Right atrium auricular region (tissue), 2 donors: ENCODE measurements at regions not wholly inside any gene's neighbourhood (a gene's known extent, or its start where the extent isn't known, plus 50 kb on each side); places are given as distances from the start of the nearest gene placed in this dataset.
"Not testable (repeated sequence)": the region's sequence is repeated elsewhere in the genome, so short reads cannot be mapped to it uniquely, and the experiment has no call there.

Source experiments
- DNase-seq: peaks from one replicate; pipeline ENCODE4 v3.0.0-alpha.2; 2019; ENCODE audit warnings: low spot score
- H3K27ac ChIP-seq, 2 donors: fragments of 200-600 bp; sonication (generic); 1 replicate in 1 of 2; 2 replicates in 1 of 2; pipeline ENCODE4 v1.5.1; 2016 to 2019
- H3K27me3 ChIP-seq, 2 donors: fragments of 200-600 bp; sonication (generic); one replicate each; pipeline versions ENCODE4 v1.5.1 to v1.6.0; 2017 to 2019
- H3K36me3 ChIP-seq: fragments of 200-600 bp; sonication (generic); one replicate; pipeline ENCODE4 v1.5.1; 2016
- H3K4me1 ChIP-seq, 2 donors: fragments of 200-600 bp; sonication (generic); one replicate each; pipeline versions ENCODE4 v1.5.1 to v1.6.0; 2017 to 2019
- H3K4me3 ChIP-seq, 2 donors: fragments of 200-600 bp; sonication (generic); 1 replicate in 1 of 2; 2 replicates in 1 of 2; pipeline ENCODE4 v1.5.1; 2017 to 2019; ENCODE audit warnings: mild to moderate bottlenecking in 1 of 2, moderate library complexity in 1 of 2
- H3K9me3 ChIP-seq, 2 donors: fragments of 200-600 bp; sonication (generic); one replicate each; pipeline ENCODE4 v1.5.1; 2019
- TF ChIP-seq, protein P1 (sequence below), 2 donors: fragments of 200-600 bp; sonication (generic); IDR thresholded peaks; one replicate each; pipeline ENCODE4 v1.5.1; 2019; ENCODE audit warnings: antibody characterized with exemption in 2 of 2

DNA sequence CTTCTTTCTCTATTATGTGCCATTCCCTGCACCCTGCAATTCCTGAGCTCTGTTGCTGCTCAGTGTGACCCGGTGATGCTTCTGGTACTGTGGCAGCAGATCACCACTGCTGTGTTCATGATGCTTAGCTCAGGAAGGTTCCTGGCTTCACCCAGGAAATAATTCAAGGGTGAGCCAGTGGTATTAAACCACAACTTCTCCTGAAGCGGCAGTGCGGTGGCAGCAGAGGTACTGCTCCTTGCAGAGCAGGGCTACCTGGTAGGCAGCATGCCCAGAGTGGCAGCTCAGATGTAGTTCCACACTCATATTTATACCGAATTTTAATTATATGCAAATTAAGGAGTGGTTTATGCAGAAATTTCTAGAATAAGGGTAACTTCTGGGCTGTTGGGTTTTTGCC is 213.8 kb upstream of the ZNF608 start:
- no peak overlapping the region for H3K4me3 ChIP-seq

DNA sequence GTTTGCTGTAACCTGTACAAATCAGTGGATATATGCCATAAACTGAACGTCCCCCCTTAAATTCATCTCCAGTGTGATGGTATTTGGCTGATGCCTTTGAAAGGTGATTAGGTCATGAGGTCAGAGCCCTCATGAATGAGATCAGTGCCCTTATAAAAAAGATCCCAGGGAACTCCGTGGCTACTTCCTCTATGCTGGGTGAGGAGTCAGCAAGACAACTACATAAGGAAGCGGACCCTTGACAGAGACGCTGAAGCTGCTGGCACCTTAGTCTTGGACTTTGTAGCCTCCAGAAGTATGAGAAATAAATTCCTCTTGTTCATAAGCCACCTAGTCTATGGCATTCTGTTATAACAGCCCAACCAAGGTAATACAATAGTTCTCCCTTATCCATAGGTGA is 215.1 kb upstream of the ZNF608 start:
- H3K4me3 ChIP-seq: no peak overlapping the region
- H3K27me3 ChIP-seq: no peaks in the 10 kb centered on the region
- H3K9me3 ChIP-seq: no peaks in the 10 kb centered on the region
- TF ChIP-seq, protein P1, sequence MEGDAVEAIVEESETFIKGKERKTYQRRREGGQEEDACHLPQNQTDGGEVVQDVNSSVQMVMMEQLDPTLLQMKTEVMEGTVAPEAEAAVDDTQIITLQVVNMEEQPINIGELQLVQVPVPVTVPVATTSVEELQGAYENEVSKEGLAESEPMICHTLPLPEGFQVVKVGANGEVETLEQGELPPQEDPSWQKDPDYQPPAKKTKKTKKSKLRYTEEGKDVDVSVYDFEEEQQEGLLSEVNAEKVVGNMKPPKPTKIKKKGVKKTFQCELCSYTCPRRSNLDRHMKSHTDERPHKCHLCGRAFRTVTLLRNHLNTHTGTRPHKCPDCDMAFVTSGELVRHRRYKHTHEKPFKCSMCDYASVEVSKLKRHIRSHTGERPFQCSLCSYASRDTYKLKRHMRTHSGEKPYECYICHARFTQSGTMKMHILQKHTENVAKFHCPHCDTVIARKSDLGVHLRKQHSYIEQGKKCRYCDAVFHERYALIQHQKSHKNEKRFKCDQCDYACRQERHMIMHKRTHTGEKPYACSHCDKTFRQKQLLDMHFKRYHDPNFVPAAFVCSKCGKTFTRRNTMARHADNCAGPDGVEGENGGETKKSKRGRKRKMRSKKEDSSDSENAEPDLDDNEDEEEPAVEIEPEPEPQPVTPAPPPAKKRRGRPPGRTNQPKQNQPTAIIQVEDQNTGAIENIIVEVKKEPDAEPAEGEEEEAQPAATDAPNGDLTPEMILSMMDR (IDR thresholded peaks at IDR 0.05): no peak
- H3K4me1 ChIP-seq: no peaks in the 10 kb centered on the region
- no peaks in the 10 kb centered on the region for H3K36me3 ChIP-seq
- DNase-seq: no peak
- H3K27ac ChIP-seq: no peak overlapping the region

More for the DNA sequence above, 213.8 kb upstream of the ZNF608 start:
- H3K9me3 ChIP-seq: no peaks in the 10 kb centered on the region
- no peaks in the 10 kb centered on the region for H3K36me3 ChIP-seq
- TF ChIP-seq, protein P1 (IDR thresholded peaks at IDR 0.05): no peak
- no peaks in the 10 kb centered on the region for H3K27me3 ChIP-seq
- H3K27ac ChIP-seq: no peak overlapping the region
- H3K4me1 ChIP-seq: no peaks in the 10 kb centered on the region
- DNase-seq: no peak

DNA sequence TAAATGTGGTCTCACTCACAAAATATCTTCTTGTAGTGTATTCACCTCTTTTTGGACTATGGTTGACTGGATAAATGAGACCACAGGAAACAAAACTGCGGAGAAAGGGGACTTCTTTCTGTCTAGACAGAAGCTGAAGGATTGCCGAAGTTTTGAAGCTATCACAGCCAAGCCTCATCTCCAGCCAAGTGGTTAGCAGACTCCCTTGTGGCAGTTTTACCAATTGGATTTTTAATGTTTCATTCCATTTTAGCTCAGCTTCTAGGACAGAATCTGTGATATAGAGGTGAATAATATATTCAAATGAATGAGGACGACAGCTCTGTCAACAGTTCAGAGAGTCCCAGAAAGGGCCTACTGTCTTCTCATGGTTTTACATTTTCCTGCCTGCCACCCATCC is 215.7 kb upstream of the ZNF608 start:
- TF ChIP-seq, protein P1 (IDR thresholded peaks at IDR 0.05): no peak
- no peak overlapping the region for H3K27ac ChIP-seq
- no peak overlapping the region for H3K4me3 ChIP-seq
- no peaks in the 10 kb centered on the region for H3K36me3 ChIP-seq
- H3K27me3 ChIP-seq: no peaks in the 10 kb centered on the region
- no peaks in the 10 kb centered on the region for H3K4me1 ChIP-seq
- no peak for DNase-seq
- no peaks in the 10 kb centered on the region for H3K9me3 ChIP-seq

DNA sequence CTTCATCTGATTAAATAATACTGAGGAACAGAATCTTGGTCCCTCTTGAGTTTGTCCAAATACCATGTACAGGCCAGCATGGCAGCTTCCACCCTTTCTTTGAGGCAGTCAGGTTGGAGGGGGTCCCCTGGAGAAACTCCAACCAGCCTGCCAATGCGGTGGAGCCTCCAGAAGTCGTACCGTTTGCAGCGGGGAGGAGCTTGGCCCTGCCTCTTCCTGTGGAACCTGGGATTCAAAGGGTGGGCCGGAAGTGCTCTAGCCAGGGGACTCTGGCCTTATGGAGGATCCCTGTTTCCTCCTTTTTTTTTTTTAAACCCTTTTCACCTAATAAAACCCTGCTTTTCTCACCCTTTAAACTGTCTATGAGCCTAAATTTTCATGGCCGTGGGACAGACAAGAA is 216.3 kb upstream of the ZNF608 start:
- Histone ChIP-seq H3K4me1 (no peaks in the 10 kb centered on the region), H3K9me3 (no peaks in the 10 kb centered on the region), H3K4me3 (no peak overlapping the region), H3K27ac (no peak overlapping the region), H3K27me3 (no peaks in the 10 kb centered on the region), H3K36me3 (no peaks in the 10 kb centered on the region)
- DNase-seq: no peak
- TF ChIP-seq, protein P1 (IDR thresholded peaks at IDR 0.05): no peak

DNA sequence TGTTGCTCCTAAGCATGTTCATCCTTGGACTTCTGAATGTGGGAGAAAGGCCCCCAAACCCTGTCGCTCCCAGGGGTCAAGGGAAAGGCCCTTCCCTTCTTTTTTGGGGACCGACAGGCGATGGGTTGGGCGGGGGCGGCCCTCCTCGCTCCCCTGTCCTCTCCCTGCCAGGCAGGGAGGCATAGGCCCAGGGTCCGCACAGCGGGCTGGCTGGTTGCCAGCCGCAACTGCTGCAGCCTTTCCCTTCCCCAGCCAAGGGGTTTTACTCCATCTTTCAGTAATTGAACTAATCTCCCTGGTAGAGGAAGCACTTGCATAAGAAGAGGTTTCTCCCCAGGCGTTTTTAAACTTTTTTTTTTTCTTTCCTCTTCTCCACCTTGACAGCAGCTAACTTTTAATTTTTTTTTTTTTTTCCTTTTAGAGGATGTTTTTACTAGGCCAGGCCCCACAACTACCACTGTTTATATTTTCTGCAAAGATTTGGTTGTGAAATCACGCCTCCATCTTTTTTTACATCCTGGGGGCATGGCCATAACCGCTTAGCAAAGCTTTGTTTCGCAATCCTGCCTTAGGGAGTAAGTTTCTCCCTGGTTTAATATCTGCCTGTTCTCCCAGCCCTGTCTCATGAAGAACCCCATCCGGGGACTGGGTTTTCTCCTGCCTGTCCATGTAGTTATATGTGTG is 216.9 kb upstream of the ZNF608 start:
- Histone ChIP-seq H3K36me3 (no peaks in the 10 kb centered on the region), H3K9me3 (no peaks in the 10 kb centered on the region), H3K4me1 (no peaks in the 10 kb centered on the region), H3K4me3 (no peak overlapping the region), H3K27ac (no peak overlapping the region), H3K27me3 (no peaks in the 10 kb centered on the region)
- no peak for DNase-seq
- TF ChIP-seq, protein P1 (IDR thresholded peaks at IDR 0.05): no peak

DNA sequence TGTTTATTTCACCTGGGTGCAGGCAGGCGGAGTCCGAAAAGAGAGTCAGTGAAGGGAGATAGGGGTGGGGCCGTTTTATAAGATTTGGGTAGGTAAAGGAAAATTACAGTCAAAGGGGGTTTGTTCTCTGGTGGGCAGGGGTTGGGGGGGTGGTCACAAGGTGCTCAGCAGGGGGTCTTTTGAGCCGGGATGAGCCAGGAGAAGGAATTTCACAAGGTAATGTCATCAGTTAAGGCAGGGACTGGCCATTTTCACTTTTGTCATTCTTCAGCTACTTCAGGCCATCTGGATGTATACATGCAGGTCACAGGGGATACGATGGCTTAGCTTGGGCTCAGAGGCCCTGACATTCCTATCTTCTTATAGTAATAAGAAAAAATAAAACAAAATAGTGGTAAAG is 220.3 kb upstream of the ZNF608 start:
- H3K4me1 ChIP-seq, H3K4me3 ChIP-seq, H3K9me3 ChIP-seq, H3K27ac ChIP-seq, H3K27me3 ChIP-seq, DNase-seq, H3K36me3 ChIP-seq: not testable (repeated sequence)

DNA sequence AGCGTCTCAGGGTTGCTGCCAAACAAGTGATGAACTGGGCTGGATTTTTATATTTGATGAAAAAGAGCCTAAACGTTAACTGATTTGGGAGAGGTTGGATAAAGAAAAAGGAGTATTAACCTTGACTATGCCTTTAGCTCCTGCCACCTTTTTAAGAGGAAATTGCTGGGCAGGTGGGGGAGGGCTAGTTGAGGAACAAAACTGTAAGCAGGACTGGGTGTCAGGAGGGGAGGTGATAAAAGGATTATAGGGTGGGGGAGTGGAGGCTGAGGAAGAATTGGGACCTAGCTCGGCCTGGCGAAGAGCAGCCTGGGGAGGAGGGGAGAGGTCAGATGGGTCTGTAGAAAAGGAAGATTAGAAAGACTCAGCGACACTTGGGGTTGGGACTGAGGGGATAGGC is 223.9 kb upstream of the ZNF608 start:
- not testable (repeated sequence) for H3K9me3 ChIP-seq, H3K36me3 ChIP-seq, H3K27ac ChIP-seq, H3K4me1 ChIP-seq, H3K4me3 ChIP-seq, H3K27me3 ChIP-seq, DNase-seq
